SK-N-SH (cell line): ENCODE measurements at regions not wholly inside any gene's neighbourhood (a gene's known extent, or its start where the extent isn't known, plus 50 kb on each side); places are given as distances from the start of the nearest gene placed in this dataset.

ENCODE experiments used
- CTCF ChIA-PET: fragments of 300-600, 350-600 bp; formaldehyde crosslinking; extraction: SDS; loops from one replicate; lab custom pipeline; 2021; lab: Yijun Ruan, JAX
- POLR2A ChIA-PET: fragments of 350-600 bp; sonication (Branson Sonifier 250); formaldehyde crosslinking; extraction: SDS; loops from one replicate; lab custom pipeline; 2020; ENCODE audit warnings: antibody characterized with exemption, inconsistent platforms; lab: Yijun Ruan, JAX
- DNase-seq: peaks from one replicate; pipeline ENCODE4 v3.0.0; 2012
- H2AFZ ChIP-seq: fragments of 200-600 bp; sonication (generic); 2 replicates; pipeline ENCODE4 v1.8.1; 2016; ENCODE audit warnings: antibody characterized with exemption, mild to moderate bottlenecking, low read depth
- H3F3A ChIP-seq: fragments of 200-600 bp; sonication (generic); replicated peaks from 2 replicates; pipeline ENCODE3; 2016; ENCODE audit warnings: antibody characterized with exemption, mild to moderate bottlenecking; ENCODE audit not compliant: insufficient read depth
- H3K27ac ChIP-seq, 2 experiments: fragments of 200-500 bp in 1 of 2; fragments of 200-600 bp in 1 of 2; sonication (Bioruptor generic) in 1 of 2; sonication (generic), shearing (Covaris generic) in 1 of 2; 2 replicates each; pipeline versions ENCODE4 v1.5.1 to v1.6.1; 2014 to 2016; ENCODE audit warnings: low read depth in 2 of 2, inconsistent platforms in 1 of 2, low read length in 1 of 2, mild to moderate bottlenecking in 1 of 2, mixed read lengths in 1 of 2
- H3K27me3 ChIP-seq: fragments of 200-600 bp; sonication (generic), shearing (Covaris generic); 2 replicates; pipeline ENCODE4 v1.6.1; 2016; ENCODE audit warnings: mixed run types; ENCODE audit not compliant: insufficient read depth
- H3K36me3 ChIP-seq, 2 experiments: fragments of 200-500 bp in 1 of 2; fragments of 200-600 bp in 1 of 2; sonication (Bioruptor generic) in 1 of 2; sonication (generic) in 1 of 2; replicated peaks in 1 of 2; 2 replicates each; pipeline versions ENCODE3 to v1.5.1; 2014 to 2016; ENCODE audit warnings: low read length in 1 of 2, mild to moderate bottlenecking in 1 of 2; ENCODE audit not compliant: insufficient read depth in 2 of 2, control insufficient read depth in 1 of 2
- H3K4me1 ChIP-seq, 2 experiments: fragments of 200-500 bp in 1 of 2; fragments of 200-600 bp in 1 of 2; sonication (Bioruptor generic) in 1 of 2; sonication (generic), shearing (Covaris generic) in 1 of 2; 2 replicates each; pipeline versions ENCODE4 v1.5.1 to v1.6.1; 2014 to 2016; ENCODE audit warnings: low read depth in 1 of 2, low read length in 1 of 2, mixed run types in 1 of 2; ENCODE audit not compliant: insufficient read depth in 2 of 2, control insufficient read depth in 1 of 2
- H3K4me2 ChIP-seq: fragments of 200-600 bp; sonication (generic), shearing (Covaris generic); 2 replicates; pipeline ENCODE4 v1.6.1; 2017; ENCODE audit warnings: mixed run types
- H3K4me3 ChIP-seq, 2 experiments: fragments of 200-500 bp in 1 of 2; fragments of 200-600 bp in 1 of 2; sonication (Bioruptor generic) in 1 of 2; sonication (generic), shearing (Covaris generic) in 1 of 2; 2 replicates each; pipeline versions ENCODE4 v1.5.1 to v1.8.1; 2014 to 2016; ENCODE audit warnings: low read depth in 2 of 2, inconsistent platforms in 1 of 2, low read length in 1 of 2, mild to moderate bottlenecking in 1 of 2, mixed read lengths in 1 of 2, moderate library complexity in 1 of 2
- H3K79me2 ChIP-seq: fragments of 200-600 bp; sonication (generic); 2 replicates; pipeline ENCODE4 v1.8.1; 2017; ENCODE audit warnings: mild to moderate bottlenecking; ENCODE audit not compliant: insufficient read depth
- H3K9ac ChIP-seq: fragments of 200-600 bp; sonication (generic); 2 replicates; pipeline ENCODE4 v1.6.1; 2017; ENCODE audit warnings: mixed run types
- H3K9me2 ChIP-seq: fragments of 200-600 bp; sonication (generic); 2 replicates; pipeline ENCODE4 v1.6.1; 2017; ENCODE audit warnings: mixed run types
- H3K9me3 ChIP-seq: fragments of 200-600 bp; sonication (generic); 2 replicates; pipeline ENCODE4 v1.6.1; 2017; ENCODE audit warnings: mixed run types, mild to moderate bottlenecking, moderate library complexity
- H4K20me1 ChIP-seq: fragments of 200-600 bp; sonication (generic); 2 replicates; pipeline ENCODE4 v1.6.1; 2017; ENCODE audit warnings: mild to moderate bottlenecking, mixed run types; ENCODE audit not compliant: insufficient read depth
- ELF1 ChIP-seq: IDR thresholded peaks from 2 replicates; pipeline ENCODE4 v1.4.0; 2012
- EP300 ChIP-seq, 2 experiments: IDR thresholded peaks; 2 replicates each; pipeline versions ENCODE4 v1.4.0 to v1.6.1; 2012; ENCODE audit warnings: borderline replicate concordance in 1 of 2, low read depth in 1 of 2, low read length in 1 of 2
- NRF1 ChIP-seq: IDR thresholded peaks from 2 replicates; pipeline ENCODE4 v1.6.1; 2012; ENCODE audit warnings: low read depth, mild to moderate bottlenecking, low read length
- RCOR1 ChIP-seq: fragments of 150-350 bp; IDR thresholded peaks from 2 replicates; pipeline ENCODE4 v1.6.1; 2017; ENCODE audit warnings: antibody characterized with exemption, low read length
- YY1 ChIP-seq: IDR thresholded peaks from 2 replicates; pipeline ENCODE4 v1.4.0; 2012; ENCODE audit warnings: low read depth, mild to moderate bottlenecking
- WGBS: methylation state at CpG from one replicate; pipeline ENCODE4 v1.1.6; 2017; ENCODE audit warnings: low lambda C conversion rate; 5-methylcytosine and 5-hydroxymethylcytosine counted together
- TF ChIP-seq, protein P1 (sequence below): IDR thresholded peaks from 2 replicates; pipeline ENCODE4 v1.4.0; 2012; ENCODE audit warnings: low read depth, borderline replicate concordance
- TF ChIP-seq, protein P2 (sequence below): IDR thresholded peaks from 2 replicates; pipeline ENCODE4 v1.6.1; 2012; ENCODE audit warnings: mild to moderate bottlenecking, low read depth, low read length, moderate library complexity
- TF ChIP-seq, protein P3 (sequence below): IDR thresholded peaks from 2 replicates; pipeline ENCODE4; 2012
- TF ChIP-seq, protein P4 (sequence below): IDR thresholded peaks from 2 replicates; pipeline ENCODE4 v1.4.0; 2012; ENCODE audit warnings: low read depth

DNA sequence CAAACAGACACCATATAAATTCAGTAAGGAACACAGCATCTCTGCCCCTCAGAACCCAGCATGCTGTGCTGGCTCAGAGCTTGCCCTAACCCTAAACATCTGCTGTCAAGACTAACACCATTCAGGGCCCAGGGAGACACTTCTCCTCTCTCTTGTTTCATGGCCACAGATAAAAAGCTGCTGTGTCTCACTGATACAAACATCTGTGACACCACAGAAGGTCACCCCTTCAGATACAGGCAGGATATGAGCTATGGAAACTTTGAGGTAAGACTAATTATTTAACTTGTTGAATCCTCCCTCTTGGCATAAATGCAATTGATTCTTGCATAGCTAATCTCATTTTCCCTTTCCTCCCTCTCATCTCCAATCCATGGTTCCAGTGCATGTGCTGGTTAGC, 61.6 kb upstream of the GPR12 start:
- POLR2A ChIA-PET, result no interaction called here
- no peak for TF ChIP-seq ELF1

DNA sequence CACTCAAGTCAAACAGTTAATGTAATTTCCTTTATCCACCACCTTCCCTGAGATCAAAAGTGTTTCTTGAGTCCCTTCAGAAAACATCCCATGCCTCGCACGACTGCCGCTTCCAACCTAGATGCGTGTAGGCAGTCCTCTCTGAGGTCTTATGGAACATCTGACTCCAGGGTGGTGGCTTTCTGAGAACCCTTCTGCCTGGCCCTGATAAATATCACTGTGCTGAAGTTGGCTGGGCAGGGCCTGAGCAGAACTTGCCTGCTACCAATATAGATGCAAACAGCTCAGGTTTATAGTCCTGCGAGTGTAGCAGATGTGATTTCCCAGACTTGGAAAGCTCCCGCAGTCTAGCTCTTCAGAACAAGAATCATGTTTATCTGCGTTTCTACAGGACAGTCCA, 61.1 kb upstream of the GPR12 start:
- Histone ChIP-seq H3K4me1 (peaks cover 0 to 2% of the 10 kb centered on the region in 2 experiments; a peak in 1 of 4 replicates), H3F3A (no peaks in the 10 kb centered on the region), H3K4me2 (no peak overlapping the region), H3K27ac (no peak overlapping the region), H2AFZ (no peak overlapping the region), H3K79me2 (no peaks in the 10 kb centered on the region), H3K4me3 (no peak overlapping the region), H3K27me3 (no peaks in the 10 kb centered on the region; the same call in 1 of the 2 replicates), H3K9ac (no peak overlapping the region), H3K9me3 (no peaks in the 10 kb centered on the region), H4K20me1 (no peaks in the 10 kb centered on the region), H3K36me3 (no peaks in the 10 kb centered on the region), H3K9me2 (no peaks in the 10 kb centered on the region)
- TF ChIP-seq, protein P1, sequence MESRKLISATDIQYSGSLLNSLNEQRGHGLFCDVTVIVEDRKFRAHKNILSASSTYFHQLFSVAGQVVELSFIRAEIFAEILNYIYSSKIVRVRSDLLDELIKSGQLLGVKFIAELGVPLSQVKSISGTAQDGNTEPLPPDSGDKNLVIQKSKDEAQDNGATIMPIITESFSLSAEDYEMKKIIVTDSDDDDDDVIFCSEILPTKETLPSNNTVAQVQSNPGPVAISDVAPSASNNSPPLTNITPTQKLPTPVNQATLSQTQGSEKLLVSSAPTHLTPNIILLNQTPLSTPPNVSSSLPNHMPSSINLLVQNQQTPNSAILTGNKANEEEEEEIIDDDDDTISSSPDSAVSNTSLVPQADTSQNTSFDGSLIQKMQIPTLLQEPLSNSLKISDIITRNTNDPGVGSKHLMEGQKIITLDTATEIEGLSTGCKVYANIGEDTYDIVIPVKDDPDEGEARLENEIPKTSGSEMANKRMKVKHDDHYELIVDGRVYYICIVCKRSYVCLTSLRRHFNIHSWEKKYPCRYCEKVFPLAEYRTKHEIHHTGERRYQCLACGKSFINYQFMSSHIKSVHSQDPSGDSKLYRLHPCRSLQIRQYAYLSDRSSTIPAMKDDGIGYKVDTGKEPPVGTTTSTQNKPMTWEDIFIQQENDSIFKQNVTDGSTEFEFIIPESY, result no peak
- TF ChIP-seq YY1 (no peak), RCOR1 (no peak), NRF1 (no peak), EP300 (IDR thresholded peaks at IDR 0.05; ENCODE audit: borderline replicate concordance in 1 of 2, low read depth in 1 of 2, low read length in 1 of 2) (no peak), ELF1 (no peak)
- TF ChIP-seq, protein P2, sequence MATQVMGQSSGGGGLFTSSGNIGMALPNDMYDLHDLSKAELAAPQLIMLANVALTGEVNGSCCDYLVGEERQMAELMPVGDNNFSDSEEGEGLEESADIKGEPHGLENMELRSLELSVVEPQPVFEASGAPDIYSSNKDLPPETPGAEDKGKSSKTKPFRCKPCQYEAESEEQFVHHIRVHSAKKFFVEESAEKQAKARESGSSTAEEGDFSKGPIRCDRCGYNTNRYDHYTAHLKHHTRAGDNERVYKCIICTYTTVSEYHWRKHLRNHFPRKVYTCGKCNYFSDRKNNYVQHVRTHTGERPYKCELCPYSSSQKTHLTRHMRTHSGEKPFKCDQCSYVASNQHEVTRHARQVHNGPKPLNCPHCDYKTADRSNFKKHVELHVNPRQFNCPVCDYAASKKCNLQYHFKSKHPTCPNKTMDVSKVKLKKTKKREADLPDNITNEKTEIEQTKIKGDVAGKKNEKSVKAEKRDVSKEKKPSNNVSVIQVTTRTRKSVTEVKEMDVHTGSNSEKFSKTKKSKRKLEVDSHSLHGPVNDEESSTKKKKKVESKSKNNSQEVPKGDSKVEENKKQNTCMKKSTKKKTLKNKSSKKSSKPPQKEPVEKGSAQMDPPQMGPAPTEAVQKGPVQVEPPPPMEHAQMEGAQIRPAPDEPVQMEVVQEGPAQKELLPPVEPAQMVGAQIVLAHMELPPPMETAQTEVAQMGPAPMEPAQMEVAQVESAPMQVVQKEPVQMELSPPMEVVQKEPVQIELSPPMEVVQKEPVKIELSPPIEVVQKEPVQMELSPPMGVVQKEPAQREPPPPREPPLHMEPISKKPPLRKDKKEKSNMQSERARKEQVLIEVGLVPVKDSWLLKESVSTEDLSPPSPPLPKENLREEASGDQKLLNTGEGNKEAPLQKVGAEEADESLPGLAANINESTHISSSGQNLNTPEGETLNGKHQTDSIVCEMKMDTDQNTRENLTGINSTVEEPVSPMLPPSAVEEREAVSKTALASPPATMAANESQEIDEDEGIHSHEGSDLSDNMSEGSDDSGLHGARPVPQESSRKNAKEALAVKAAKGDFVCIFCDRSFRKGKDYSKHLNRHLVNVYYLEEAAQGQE, result no peak
- TF ChIP-seq, protein P3, sequence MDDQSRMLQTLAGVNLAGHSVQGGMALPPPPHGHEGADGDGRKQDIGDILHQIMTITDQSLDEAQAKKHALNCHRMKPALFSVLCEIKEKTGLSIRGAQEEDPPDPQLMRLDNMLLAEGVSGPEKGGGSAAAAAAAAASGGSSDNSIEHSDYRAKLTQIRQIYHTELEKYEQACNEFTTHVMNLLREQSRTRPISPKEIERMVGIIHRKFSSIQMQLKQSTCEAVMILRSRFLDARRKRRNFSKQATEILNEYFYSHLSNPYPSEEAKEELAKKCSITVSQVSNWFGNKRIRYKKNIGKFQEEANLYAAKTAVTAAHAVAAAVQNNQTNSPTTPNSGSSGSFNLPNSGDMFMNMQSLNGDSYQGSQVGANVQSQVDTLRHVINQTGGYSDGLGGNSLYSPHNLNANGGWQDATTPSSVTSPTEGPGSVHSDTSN, result no peak
- TF ChIP-seq, protein P4, sequence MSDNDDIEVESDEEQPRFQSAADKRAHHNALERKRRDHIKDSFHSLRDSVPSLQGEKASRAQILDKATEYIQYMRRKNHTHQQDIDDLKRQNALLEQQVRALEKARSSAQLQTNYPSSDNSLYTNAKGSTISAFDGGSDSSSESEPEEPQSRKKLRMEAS, result no peak
- ChIA-PET POLR2A (no interaction called here), CTCF (interaction anchor here (1.2 to 1.3 kb wide), 2 partner anchors 14 to 31 kb away, joined by 3 read pairs; no protein-coding TSS in a partner anchor)
- no peak for DNase-seq
- WGBS, result 54% methylated on average over 7 of the region's 7 CpGs

More for the DNA sequence above, 61.6 kb upstream of the GPR12 start:
- Histone ChIP-seq H3K27me3 (no peaks in the 10 kb centered on the region; the same call in 1 of the 2 replicates), H3K27ac (no peak overlapping the region), H3K4me3 (no peak overlapping the region), H3K4me2 (no peak overlapping the region), H4K20me1 (no peaks in the 10 kb centered on the region), H3K4me1 (peaks cover 0 to 2% of the 10 kb centered on the region in 2 experiments; a peak in 1 of 4 replicates), H3K9me3 (no peaks in the 10 kb centered on the region), H3K36me3 (no peaks in the 10 kb centered on the region), H2AFZ (no peak overlapping the region), H3F3A (no peaks in the 10 kb centered on the region), H3K9ac (no peak overlapping the region), H3K9me2 (no peaks in the 10 kb centered on the region), H3K79me2 (no peaks in the 10 kb centered on the region)
- DNase-seq, result no peak
- CTCF ChIA-PET, result interaction anchor here (0.9 to 1.2 kb wide), 3 partner anchors 8 to 31 kb away, joined by 3 read pairs; no protein-coding TSS in a partner anchor
